Astrocyte (in vitro differentiated cells and primary cell): ENCODE measurements at regions not wholly inside any gene's neighbourhood (a gene's known extent, or its start where the extent isn't known, plus 50 kb on each side); places are given as distances from the start of the nearest gene placed in this dataset.

Experiments used
- DNase-seq: peaks from one replicate; pipeline ENCODE4 v3.0.0-alpha.2; 2010; ENCODE audit warnings: low read depth
- FAIRE-seq: peaks from 2 replicates; lab custom pipeline; 2011; peaks lifted over from hg19 to GRCh38; lab: Jason Lieb, UNC
- H2AFZ ChIP-seq: 2 replicates; pipeline ENCODE4 v1.6.0; 2012; ENCODE audit warnings: low read depth, low read length, inconsistent platforms
- H3K27ac ChIP-seq: 2 replicates; pipeline ENCODE4 v1.5.1; 2011; ENCODE audit warnings: low read depth, low read length, inconsistent platforms
- H3K27me3 ChIP-seq: 2 replicates; pipeline ENCODE4 v1.6.0; 2011; ENCODE audit warnings: low read length, inconsistent platforms; ENCODE audit not compliant: insufficient read depth
- H3K36me3 ChIP-seq: 2 replicates; pipeline ENCODE4 v1.5.1; 2011; ENCODE audit warnings: low read length, inconsistent platforms; ENCODE audit not compliant: insufficient read depth
- H3K4me1 ChIP-seq: 2 replicates; pipeline ENCODE4 v1.5.1; 2011; ENCODE audit warnings: low read length, inconsistent platforms; ENCODE audit not compliant: insufficient read depth
- H3K4me2 ChIP-seq: 2 replicates; pipeline ENCODE4 v1.6.0; 2012; ENCODE audit warnings: low read length, inconsistent platforms
- H3K4me3 ChIP-seq: 2 replicates; pipeline ENCODE4 v1.5.1; 2011; ENCODE audit warnings: low read depth, mild to moderate bottlenecking, low read length, inconsistent platforms; ENCODE audit not compliant: insufficient read depth
- H3K79me2 ChIP-seq: 2 replicates; pipeline ENCODE4 v1.6.0; 2012; ENCODE audit warnings: mild to moderate bottlenecking, low read length, inconsistent platforms; ENCODE audit not compliant: insufficient read depth
- H3K9ac ChIP-seq: 2 replicates; pipeline ENCODE4 v1.6.0; 2012; ENCODE audit warnings: mild to moderate bottlenecking, low read length, inconsistent platforms
- H3K9me3 ChIP-seq: 2 replicates; pipeline ENCODE4 v1.5.1; 2012; ENCODE audit warnings: low read depth, mild to moderate bottlenecking, low read length, inconsistent platforms; ENCODE audit not compliant: insufficient read depth
- H4K20me1 ChIP-seq: 2 replicates; pipeline ENCODE4 v1.6.0; 2012; ENCODE audit warnings: low read length, inconsistent platforms; ENCODE audit not compliant: insufficient read depth
- H3K27ac Mint-ChIP-seq: one replicate; pipeline ENCODE4 v1.8.0; 2021; ENCODE audit warnings: mild to moderate bottlenecking, mixed read lengths; ENCODE audit not compliant: unreplicated experiment
- H3K27me3 Mint-ChIP-seq: one replicate; pipeline ENCODE4 v1.8.0; 2021; ENCODE audit warnings: low read depth, mixed read lengths; ENCODE audit not compliant: unreplicated experiment
- H3K36me3 Mint-ChIP-seq: one replicate; pipeline ENCODE4 v1.8.0; 2021; ENCODE audit warnings: low read depth, mixed read lengths; ENCODE audit not compliant: unreplicated experiment
- H3K4me1 Mint-ChIP-seq: one replicate; pipeline ENCODE4 v1.8.0; 2021; ENCODE audit warnings: low read depth, mixed read lengths; ENCODE audit not compliant: unreplicated experiment
- H3K4me3 Mint-ChIP-seq: one replicate; pipeline ENCODE4 v1.8.0; 2021; ENCODE audit warnings: mild to moderate bottlenecking, moderate library complexity, mixed read lengths; ENCODE audit not compliant: unreplicated experiment
- H3K9me3 Mint-ChIP-seq: one replicate; pipeline ENCODE4 v1.8.0; 2021; ENCODE audit warnings: mild to moderate bottlenecking, mixed read lengths; ENCODE audit not compliant: unreplicated experiment
- CTCF ChIP-seq: IDR thresholded peaks from 2 replicates; pipeline ENCODE4 v1.5.1; 2011; ENCODE audit warnings: low read depth, mild to moderate bottlenecking, inconsistent platforms, low read length, moderate library complexity; ENCODE audit not compliant: insufficient read depth
- EZH2 ChIP-seq: IDR thresholded peaks from 2 replicates; pipeline ENCODE4 v1.6.1; 2012; ENCODE audit warnings: mild to moderate bottlenecking, low read length, inconsistent platforms; ENCODE audit not compliant: insufficient read depth

GRCh38 chr1:239570878-239571277 is 184.5 kb downstream of the CHRM3 start:
- H3K27ac ChIP-seq, result no peak overlapping the region
- Mint-ChIP-seq H3K27ac (no peak overlapping the region), H3K4me1 (no peaks in the 10 kb centered on the region), H3K9me3 (peaks cover 2% of the 10 kb centered on the region), H3K36me3 (no peaks in the 10 kb centered on the region), H3K27me3 (no peaks in the 10 kb centered on the region), H3K4me3 (no peak overlapping the region)
- H3K36me3 ChIP-seq, result no peaks in the 10 kb centered on the region
- no peaks in the 10 kb centered on the region for H3K27me3 ChIP-seq
- H3K4me3 ChIP-seq, result no peak overlapping the region
- H3K9me3 ChIP-seq, result no peaks in the 10 kb centered on the region
- H3K4me1 ChIP-seq, result no peaks in the 10 kb centered on the region
- FAIRE-seq, result no peak
- TF ChIP-seq EZH2, result no peak
- no peak for TF ChIP-seq CTCF
- no peaks in the 10 kb centered on the region for H3K79me2 ChIP-seq
- H4K20me1 ChIP-seq, result no peaks in the 10 kb centered on the region
- H3K4me2 ChIP-seq, result no peak overlapping the region
- DNase-seq, result no peak
- H3K9ac ChIP-seq, result no peak overlapping the region
- H2AFZ ChIP-seq, result no peak overlapping the region

- no peak overlapping the region for H3K4me3 Mint-ChIP-seq
- H3K9me3 Mint-ChIP-seq, result peaks cover 2% of the 10 kb centered on the region
- no peaks in the 10 kb centered on the region for H3K27me3 ChIP-seq
- H3K36me3 ChIP-seq, result no peaks in the 10 kb centered on the region
- no peak overlapping the region for H3K27ac Mint-ChIP-seq
- H3K79me2 ChIP-seq, result no peaks in the 10 kb centered on the region
- H3K36me3 Mint-ChIP-seq, result no peaks in the 10 kb centered on the region
- H3K9me3 ChIP-seq, result no peaks in the 10 kb centered on the region
- no peaks in the 10 kb centered on the region for H3K4me1 ChIP-seq
- H3K4me2 ChIP-seq, result no peak overlapping the region
- no peak for FAIRE-seq
- no peak for DNase-seq
- H3K9ac ChIP-seq, result no peak overlapping the region
- no peak overlapping the region for H3K4me3 ChIP-seq
- no peak for TF ChIP-seq CTCF
- no peak for TF ChIP-seq EZH2
- H3K27me3 Mint-ChIP-seq, result no peaks in the 10 kb centered on the region
- no peak overlapping the region for H2AFZ ChIP-seq
- no peaks in the 10 kb centered on the region for H3K4me1 Mint-ChIP-seq
- H3K27ac ChIP-seq, result no peak overlapping the region
- H4K20me1 ChIP-seq, result no peaks in the 10 kb centered on the region
Observed at GRCh38 chr1:239572183-239572582, 185.8 kb downstream of the CHRM3 start.

GRCh38 chr1:239574112-239574511 is 187.7 kb downstream of the CHRM3 start:
- Histone ChIP-seq H4K20me1 (no peaks in the 10 kb centered on the region), H3K79me2 (no peaks in the 10 kb centered on the region), H3K9ac (no peak overlapping the region), H3K27me3 (no peaks in the 10 kb centered on the region), H3K9me3 (no peaks in the 10 kb centered on the region), H3K4me2 (no peak overlapping the region), H3K4me1 (no peaks in the 10 kb centered on the region), H3K36me3 (no peaks in the 10 kb centered on the region), H3K4me3 (no peak overlapping the region), H3K27ac (no peak overlapping the region), H2AFZ (no peak overlapping the region)
- DNase-seq, result no peak
- no peak for TF ChIP-seq EZH2
- no peak for TF ChIP-seq CTCF
- no peaks in the 10 kb centered on the region for H3K36me3 Mint-ChIP-seq
- no peak overlapping the region for H3K4me3 Mint-ChIP-seq
- no peaks in the 10 kb centered on the region for H3K4me1 Mint-ChIP-seq
- FAIRE-seq, result no peak
- no peaks in the 10 kb centered on the region for H3K9me3 Mint-ChIP-seq
- no peaks in the 10 kb centered on the region for H3K27me3 Mint-ChIP-seq
- H3K27ac Mint-ChIP-seq, result no peak overlapping the region
